NOMO-1 treated with DMSO at 0.1 percent for 48 hours (cell line): ENCODE measurements at regions not wholly inside any gene's neighbourhood (a gene's known extent, or its start where the extent isn't known, plus 50 kb on each side); places are given as distances from the start of the nearest gene placed in this dataset.
"Not testable (repeated sequence)": the region's sequence is repeated elsewhere in the genome, so short reads cannot be mapped to it uniquely, and the experiment has no call there.

Experiments used
- DNase-seq: peaks from one replicate; lab custom pipeline; 2025; ENCODE audit not compliant: unreplicated experiment; lab: John Stamatoyannopoulos, UW

GRCh38 chr14:38600572-38600971 lies 344.7 kb upstream of the CLEC14A start:
- not testable (repeated sequence) for DNase-seq

- DNase-seq: no peak
These were observed 337.6 kb upstream of the CLEC14A start for GRCh38 chr14:38593476-38593875.

DNA sequence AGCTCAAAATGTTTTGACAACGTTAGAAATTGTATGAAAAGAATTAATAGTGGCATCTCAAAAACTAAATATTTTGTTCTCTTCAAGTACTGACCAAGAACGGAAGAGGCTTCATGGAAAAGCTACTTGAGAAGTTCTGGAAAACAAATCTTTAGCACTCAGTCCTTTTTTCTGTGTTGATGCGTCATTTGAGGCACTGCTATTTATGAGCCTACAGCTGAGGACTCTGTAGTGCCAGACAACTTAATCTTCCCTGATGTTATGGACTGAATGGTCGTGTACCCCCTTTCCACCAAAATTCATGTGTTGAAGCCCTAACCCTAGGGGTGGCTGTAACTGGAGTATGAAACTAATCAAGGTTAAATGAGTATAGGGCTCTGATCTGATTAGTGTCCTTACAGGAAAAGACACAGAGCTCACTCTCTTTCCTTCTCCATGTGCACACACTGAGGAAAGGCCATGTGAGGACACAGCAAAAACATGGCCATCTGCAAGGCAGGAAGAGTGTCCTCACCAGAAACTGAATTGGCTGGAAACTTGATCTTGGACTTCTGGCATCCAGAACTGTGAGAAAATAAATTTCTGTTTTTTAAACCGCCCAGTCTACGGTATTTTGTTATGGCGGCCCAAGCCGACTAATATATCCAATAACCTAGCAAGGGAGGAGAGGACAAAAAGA lies 337.0 kb upstream of the CLEC14A start:
- DNase-seq: no peak

- no peak for DNase-seq
These were observed 334.0 kb upstream of the CLEC14A start for GRCh38 chr14:38589747-38590350.

DNA sequence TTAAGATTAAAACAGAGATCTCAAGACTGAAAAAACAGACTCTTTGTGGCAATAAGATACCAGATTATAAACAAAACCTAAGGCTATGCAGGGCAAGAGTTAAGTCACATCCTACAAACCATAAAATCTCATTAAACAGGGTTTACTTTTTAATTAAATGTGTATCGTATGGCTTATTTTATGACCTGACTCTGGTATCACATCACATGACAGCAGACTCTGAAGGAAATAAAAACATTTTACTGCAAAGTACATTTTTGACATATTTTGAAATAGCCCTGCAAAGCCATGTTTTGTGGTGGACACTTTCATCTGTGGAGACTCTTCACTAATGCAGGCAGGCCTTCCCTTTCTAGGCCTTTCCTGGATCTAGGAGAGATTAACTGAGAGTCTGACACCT lies 327.6 kb upstream of the CLEC14A start:
- no peak for DNase-seq

DNA sequence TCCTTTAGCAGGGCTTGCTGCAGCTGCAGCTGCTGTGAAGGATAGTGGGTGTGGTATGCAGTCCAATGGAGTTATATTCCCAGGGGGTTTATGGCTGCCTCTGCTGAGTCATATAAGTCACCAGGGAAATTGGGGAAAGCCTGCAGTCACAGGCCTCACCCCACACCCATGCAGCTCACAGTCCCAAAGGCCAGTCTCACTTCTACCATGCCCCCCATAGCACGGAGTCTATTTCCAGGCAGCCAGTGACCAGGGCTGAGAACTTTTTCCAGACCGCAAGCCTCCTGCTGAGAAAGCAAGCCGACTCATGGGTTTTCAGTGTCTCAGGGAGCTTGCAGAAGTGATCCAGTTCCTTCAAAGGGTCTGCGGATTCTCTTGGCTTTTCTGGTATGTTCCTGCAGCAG lies 322.4 kb upstream of the CLEC14A start:
- DNase-seq: no peak

- DNase-seq: no peak
These were observed 311.8 kb upstream of the CLEC14A start for GRCh38 chr14:38567703-38568102.

GRCh38 chr14:38561657-38562056 lies 305.8 kb upstream of the CLEC14A start:
- DNase-seq: no peak

DNA sequence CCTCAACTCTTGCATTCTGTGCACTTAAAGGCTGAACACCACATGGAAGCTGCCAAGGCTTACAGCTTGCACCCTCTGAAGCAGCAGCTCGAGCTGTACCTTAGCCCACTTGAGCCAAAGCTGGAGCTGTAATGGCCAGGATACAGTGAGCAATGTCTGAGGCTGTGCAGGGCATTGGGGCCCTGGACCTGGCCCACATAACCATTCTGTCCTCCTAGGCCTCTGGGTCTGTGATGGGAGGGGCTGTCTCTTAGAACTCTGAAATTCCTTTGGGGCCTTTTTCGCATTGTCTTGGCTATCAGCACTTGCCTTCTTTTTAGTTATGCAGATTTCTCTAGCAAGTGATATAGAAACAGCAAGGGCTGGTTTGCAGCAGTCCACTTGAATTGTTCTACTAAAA lies 303.8 kb upstream of the CLEC14A start:
- DNase-seq: no peak

GRCh38 chr14:38557391-38557790 lies 301.5 kb upstream of the CLEC14A start:
- DNase-seq: not testable (repeated sequence)

DNA sequence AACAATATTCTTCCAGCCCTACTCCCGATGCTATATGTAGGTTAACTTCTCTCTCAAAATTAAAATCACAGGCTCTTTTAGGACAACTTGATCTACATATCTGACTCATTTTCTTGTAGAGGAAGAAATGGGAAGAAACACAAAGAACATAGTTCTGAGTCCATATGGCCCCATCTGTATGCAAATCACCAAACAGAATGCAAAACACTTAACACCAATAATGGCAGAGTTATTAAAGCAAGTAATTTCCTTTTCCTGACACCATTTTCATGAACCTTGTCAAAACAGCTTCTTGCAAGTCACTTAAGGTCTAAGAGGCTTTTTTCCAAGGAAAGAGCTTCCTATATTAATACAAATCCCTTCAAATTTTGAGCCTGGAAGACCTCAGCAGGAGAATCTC lies 300.4 kb upstream of the CLEC14A start:
- DNase-seq: no peak

- DNase-seq: no peak
These were observed 298.1 kb upstream of the CLEC14A start for GRCh38 chr14:38554026-38554425.

GRCh38 chr14:38553586-38553985 lies 297.7 kb upstream of the CLEC14A start:
- DNase-seq: no peak

DNA sequence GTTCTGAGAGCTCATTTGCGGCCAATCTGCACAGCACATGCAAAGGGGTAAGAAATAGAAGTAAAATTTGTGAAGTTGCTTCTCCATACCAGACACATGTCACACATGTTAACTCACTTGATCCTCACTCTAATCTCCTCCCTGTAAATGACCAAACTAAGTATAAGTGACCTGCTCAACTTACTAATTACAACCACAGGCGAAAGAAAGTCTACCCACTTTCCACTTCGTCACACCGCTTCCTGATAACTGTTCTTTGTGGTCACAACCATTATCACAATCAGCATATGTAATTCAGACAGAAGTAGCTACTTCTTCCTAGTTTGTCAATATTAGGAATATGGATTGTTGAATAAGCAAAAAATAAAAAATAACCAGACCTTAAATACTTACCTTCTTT lies 293.7 kb upstream of the CLEC14A start:
- no peak for DNase-seq

GRCh38 chr14:38547961-38548490 lies 292.1 kb upstream of the CLEC14A start:
- DNase-seq: no peak

- DNase-seq: no peak
These were observed 291.1 kb upstream of the CLEC14A start for GRCh38 chr14:38546932-38547551.

DNA sequence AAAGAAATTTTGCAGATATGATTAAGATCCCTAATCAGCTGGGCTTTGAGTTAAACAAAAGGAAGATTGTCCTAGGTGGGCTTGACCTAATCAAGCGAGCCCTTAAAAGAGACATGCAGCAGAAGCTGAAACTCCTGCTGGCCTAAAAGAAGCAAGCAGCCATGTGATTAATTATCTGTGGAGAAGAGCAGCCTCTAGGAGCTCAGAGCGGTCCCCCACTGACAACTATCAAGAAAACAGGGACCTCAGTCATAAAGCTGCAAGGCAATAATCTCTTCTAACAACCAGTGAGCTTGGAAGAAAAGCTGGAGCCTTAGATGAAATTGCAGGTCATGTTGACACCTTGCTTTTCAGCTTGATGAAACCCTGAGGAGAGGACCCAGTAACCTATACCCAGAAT lies 288.9 kb upstream of the CLEC14A start:
- DNase-seq: no peak

- not testable (repeated sequence) for DNase-seq
These were observed 288.0 kb upstream of the CLEC14A start for GRCh38 chr14:38543851-38544250.

DNA sequence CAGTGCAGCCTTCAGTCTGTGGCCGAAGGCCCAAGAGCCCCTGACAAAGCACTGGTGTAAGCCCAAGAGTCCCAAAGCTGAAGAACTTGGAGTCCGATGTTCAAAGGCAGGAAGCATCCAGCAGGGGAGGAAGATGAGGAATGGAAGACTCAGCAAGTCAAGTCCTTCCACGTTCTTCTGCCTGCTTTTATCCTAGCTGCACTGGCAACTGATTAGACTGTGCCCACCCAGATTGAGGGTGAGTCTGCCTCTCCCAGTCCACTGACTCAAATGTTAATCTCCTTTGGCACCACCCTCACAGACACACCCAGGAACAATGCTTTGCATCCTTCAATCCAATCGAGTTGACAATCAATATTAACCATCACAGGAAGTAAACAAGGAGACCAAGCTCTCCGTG lies 282.2 kb upstream of the CLEC14A start:
- DNase-seq: not testable (repeated sequence)

DNA sequence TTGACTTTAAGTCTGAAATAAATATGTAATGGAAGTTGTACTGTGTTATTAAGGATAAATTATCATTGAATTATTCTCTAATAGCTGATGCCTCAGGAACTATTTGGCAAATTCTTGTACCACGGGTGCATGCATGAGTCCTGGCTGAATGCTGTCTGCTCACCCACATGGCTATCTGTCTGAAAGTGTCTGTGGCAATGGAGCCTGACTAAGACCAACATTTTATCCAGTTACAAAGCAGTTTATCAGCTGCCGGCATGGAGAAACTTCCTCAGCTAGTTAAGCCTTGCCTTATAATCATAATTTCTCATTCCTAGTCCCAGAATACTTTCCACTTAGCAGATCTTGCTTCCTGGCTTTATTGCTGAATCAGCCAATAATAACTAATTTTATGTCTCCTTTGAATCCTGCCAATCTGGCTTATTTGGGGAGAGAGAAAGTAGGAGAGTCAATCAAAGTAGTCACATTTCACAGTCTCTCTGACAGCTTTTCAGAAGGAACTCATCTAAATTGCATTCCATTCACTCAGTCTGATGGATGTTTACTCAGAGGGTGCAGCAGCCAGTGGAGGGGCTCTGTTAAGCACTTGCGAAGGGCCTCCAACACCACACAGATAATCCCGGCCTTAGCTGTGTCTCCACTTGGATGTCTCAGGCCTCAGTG lies 280.6 kb upstream of the CLEC14A start:
- DNase-seq: no peak

GRCh38 chr14:38528582-38528981 lies 272.7 kb upstream of the CLEC14A start:
- DNase-seq: no peak

- no peak for DNase-seq
These were observed 271.6 kb upstream of the CLEC14A start for GRCh38 chr14:38527502-38527878.
